ENCODE measurements at regions not wholly inside any gene's neighbourhood (a gene's known extent, or its start where the extent isn't known, plus 50 kb on each side); places are given as distances from the start of the nearest gene placed in this dataset.

DNA sequence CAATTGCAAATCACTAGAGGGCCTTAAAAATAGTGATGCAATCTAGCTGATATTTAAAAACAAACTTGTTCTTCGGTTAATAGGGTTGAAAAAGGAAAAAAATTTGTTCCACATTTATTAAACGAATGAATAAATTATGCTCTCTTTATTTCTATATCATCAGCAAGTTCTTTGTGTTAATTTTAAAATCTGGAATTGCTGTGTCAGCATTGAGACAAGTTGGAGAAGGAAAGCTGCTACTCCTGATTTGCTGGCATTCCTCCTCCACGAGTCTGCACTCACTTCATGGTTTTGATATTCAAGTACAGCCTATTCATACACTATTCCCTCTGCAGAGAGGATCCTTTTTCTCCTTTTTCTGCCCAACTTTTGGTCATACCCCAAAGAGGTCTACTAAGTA is 117.6 kb downstream of the MRPL39 start:
- Histone ChIP-seq H3K79me2 (replicated peaks; ENCODE audit: insufficient read depth, low read length) (no peaks in the 10 kb centered on the region), H3K36me3 (ENCODE audit: insufficient read depth, low read length) (no peaks in the 10 kb centered on the region), H3K9me3 (ENCODE audit: low read length) (no peaks in the 10 kb centered on the region), H4K20me1 (ENCODE audit: insufficient read depth) (no peaks in the 10 kb centered on the region), H3F3A (ENCODE audit: insufficient read depth, low read length, poor library complexity, severe bottlenecking) (no peaks in the 10 kb centered on the region), H3K4me3 (ENCODE audit: low read length) (no peak overlapping the region), H3K4me2 (ENCODE audit: low read length) (no peak overlapping the region), H3K27ac (ENCODE audit: low read length) (no peak overlapping the region), H3K9ac (ENCODE audit: low read length) (no peak overlapping the region), H3K9me2 (ENCODE audit: insufficient read depth, low read length) (no peaks in the 10 kb centered on the region), H2AFZ (ENCODE audit: low read depth, low read length) (no peak overlapping the region), H3K27me3 (ENCODE audit: insufficient read depth, low read depth, low read length) (no peaks in the 10 kb centered on the region)
- no peak for TF ChIP-seq CTCF (IDR thresholded peaks at IDR 0.05; ENCODE audit: poor library complexity, severe bottlenecking)
- no peak for TF ChIP-seq SMC3 (conservative IDR thresholded peaks at IDR 0.05; ENCODE audit: poor library complexity)
- TF ChIP-seq EZH2 (IDR thresholded peaks at IDR 0.05; ENCODE audit: borderline replicate concordance, insufficient read depth, low read length, poor library complexity, severe bottlenecking), result no peak
- no peak for TF ChIP-seq MXI1 (conservative IDR thresholded peaks at IDR 0.05; ENCODE audit: poor library complexity, severe bottlenecking)
- no peak for TF ChIP-seq POLR2AphosphoS5 (IDR thresholded peaks at IDR 0.05)
- TF ChIP-seq, protein P1, sequence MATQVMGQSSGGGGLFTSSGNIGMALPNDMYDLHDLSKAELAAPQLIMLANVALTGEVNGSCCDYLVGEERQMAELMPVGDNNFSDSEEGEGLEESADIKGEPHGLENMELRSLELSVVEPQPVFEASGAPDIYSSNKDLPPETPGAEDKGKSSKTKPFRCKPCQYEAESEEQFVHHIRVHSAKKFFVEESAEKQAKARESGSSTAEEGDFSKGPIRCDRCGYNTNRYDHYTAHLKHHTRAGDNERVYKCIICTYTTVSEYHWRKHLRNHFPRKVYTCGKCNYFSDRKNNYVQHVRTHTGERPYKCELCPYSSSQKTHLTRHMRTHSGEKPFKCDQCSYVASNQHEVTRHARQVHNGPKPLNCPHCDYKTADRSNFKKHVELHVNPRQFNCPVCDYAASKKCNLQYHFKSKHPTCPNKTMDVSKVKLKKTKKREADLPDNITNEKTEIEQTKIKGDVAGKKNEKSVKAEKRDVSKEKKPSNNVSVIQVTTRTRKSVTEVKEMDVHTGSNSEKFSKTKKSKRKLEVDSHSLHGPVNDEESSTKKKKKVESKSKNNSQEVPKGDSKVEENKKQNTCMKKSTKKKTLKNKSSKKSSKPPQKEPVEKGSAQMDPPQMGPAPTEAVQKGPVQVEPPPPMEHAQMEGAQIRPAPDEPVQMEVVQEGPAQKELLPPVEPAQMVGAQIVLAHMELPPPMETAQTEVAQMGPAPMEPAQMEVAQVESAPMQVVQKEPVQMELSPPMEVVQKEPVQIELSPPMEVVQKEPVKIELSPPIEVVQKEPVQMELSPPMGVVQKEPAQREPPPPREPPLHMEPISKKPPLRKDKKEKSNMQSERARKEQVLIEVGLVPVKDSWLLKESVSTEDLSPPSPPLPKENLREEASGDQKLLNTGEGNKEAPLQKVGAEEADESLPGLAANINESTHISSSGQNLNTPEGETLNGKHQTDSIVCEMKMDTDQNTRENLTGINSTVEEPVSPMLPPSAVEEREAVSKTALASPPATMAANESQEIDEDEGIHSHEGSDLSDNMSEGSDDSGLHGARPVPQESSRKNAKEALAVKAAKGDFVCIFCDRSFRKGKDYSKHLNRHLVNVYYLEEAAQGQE (IDR thresholded peaks at IDR 0.05; ENCODE audit: borderline replicate concordance), result no peak
- TF ChIP-seq TAF1 (IDR thresholded peaks at IDR 0.05; ENCODE audit: low read depth), result no peak
- TF ChIP-seq EP300 (conservative IDR thresholded peaks at IDR 0.05; ENCODE audit: poor library complexity, severe bottlenecking), result no peak
- no peak for TF ChIP-seq RAD21 (conservative IDR thresholded peaks at IDR 0.05)

GRCh38 chr21:25487046-25487594 is 120.2 kb downstream of the MRPL39 start:
- Histone ChIP-seq H3K27me3 (ENCODE audit: insufficient read depth, low read depth, low read length) (no peaks in the 10 kb centered on the region), H3K79me2 (replicated peaks; ENCODE audit: insufficient read depth, low read length) (no peaks in the 10 kb centered on the region), H3K4me2 (ENCODE audit: low read length) (no peak overlapping the region), H3K9ac (ENCODE audit: low read length) (no peak overlapping the region), H3K9me3 (ENCODE audit: low read length) (no peaks in the 10 kb centered on the region), H2AFZ (ENCODE audit: low read depth, low read length) (no peak overlapping the region), H3F3A (ENCODE audit: insufficient read depth, low read length, poor library complexity, severe bottlenecking) (no peaks in the 10 kb centered on the region), H3K27ac (ENCODE audit: low read length) (no peak overlapping the region), H3K4me3 (ENCODE audit: low read length) (no peak overlapping the region), H3K9me2 (ENCODE audit: insufficient read depth, low read length) (no peaks in the 10 kb centered on the region), H3K36me3 (ENCODE audit: insufficient read depth, low read length) (no peaks in the 10 kb centered on the region), H4K20me1 (ENCODE audit: insufficient read depth) (no peaks in the 10 kb centered on the region)
- no peak for TF ChIP-seq SMC3 (conservative IDR thresholded peaks at IDR 0.05; ENCODE audit: poor library complexity)
- TF ChIP-seq CTCF (IDR thresholded peaks at IDR 0.05; ENCODE audit: poor library complexity, severe bottlenecking), result no peak
- no peak for TF ChIP-seq RAD21 (conservative IDR thresholded peaks at IDR 0.05)
- TF ChIP-seq EP300 (conservative IDR thresholded peaks at IDR 0.05; ENCODE audit: poor library complexity, severe bottlenecking), result no peak
- no peak for TF ChIP-seq EZH2 (IDR thresholded peaks at IDR 0.05; ENCODE audit: borderline replicate concordance, insufficient read depth, low read length, poor library complexity, severe bottlenecking)

All from neural cell (in vitro differentiated cells).